Activated T-cell treated with anti-CD3 and anti-CD28 coated beads for 1 hour (primary cell): ENCODE measurements at regions not wholly inside any gene's neighbourhood (a gene's known extent, or its start where the extent isn't known, plus 50 kb on each side); places are given as distances from the start of the nearest gene placed in this dataset.

Experiments
- DNase-seq: peaks from one replicate; pipeline ENCODE4 v3.0.0-alpha.2; 2020; ENCODE audit warnings: low read depth

- no peak for DNase-seq
Measured at GRCh38 chr20:12891643-12892042, 117.1 kb upstream of the SPTLC3 start.

- DNase-seq = no peak
Measured at GRCh38 chr20:12893019-12893418, 115.8 kb upstream of the SPTLC3 start.

GRCh38 chr20:12893653-12894052 is 115.1 kb upstream of the SPTLC3 start:
- DNase-seq = no peak

GRCh38 chr20:12894089-12894488 is 114.7 kb upstream of the SPTLC3 start:
- no peak for DNase-seq

- no peak for DNase-seq
Measured at GRCh38 chr20:12896180-12896579, 112.6 kb upstream of the SPTLC3 start.

GRCh38 chr20:12902992-12903391 is 105.8 kb upstream of the SPTLC3 start:
- DNase-seq = no peak

GRCh38 chr20:12906361-12906760 is 102.4 kb upstream of the SPTLC3 start:
- DNase-seq = no peak

- no peak for DNase-seq
Measured at GRCh38 chr20:12911372-12911771, 97.4 kb upstream of the SPTLC3 start.

GRCh38 chr20:12913781-12914443 is 94.9 kb upstream of the SPTLC3 start:
- DNase-seq = no peak

GRCh38 chr20:12914804-12915203 is 94.0 kb upstream of the SPTLC3 start:
- DNase-seq = no peak

- no peak for DNase-seq
Measured at GRCh38 chr20:12916699-12917098, 92.1 kb upstream of the SPTLC3 start.

- no peak for DNase-seq
Measured at GRCh38 chr20:12924126-12924525, 84.6 kb upstream of the SPTLC3 start.

- DNase-seq = peak; percentile 3
Measured at GRCh38 chr20:12925210-12925755, 83.5 kb upstream of the SPTLC3 start.

- DNase-seq = no peak
Measured at GRCh38 chr20:12925863-12926793, 82.6 kb upstream of the SPTLC3 start.

GRCh38 chr20:12927489-12927888 is 81.3 kb upstream of the SPTLC3 start:
- DNase-seq = no peak

- DNase-seq = no peak
Measured at GRCh38 chr20:12928358-12928754, 80.4 kb upstream of the SPTLC3 start.

GRCh38 chr20:12928755-12929401 is 79.9 kb upstream of the SPTLC3 start:
- DNase-seq = no peak

- DNase-seq = no peak
Measured at GRCh38 chr20:12936020-12936419, 72.8 kb upstream of the SPTLC3 start.

- DNase-seq = no peak
Measured at GRCh38 chr20:12936524-12936923, 72.2 kb upstream of the SPTLC3 start.

GRCh38 chr20:12941025-12941424 is 67.7 kb upstream of the SPTLC3 start:
- DNase-seq = no peak

GRCh38 chr20:12942123-12942522 is 66.6 kb upstream of the SPTLC3 start:
- no peak for DNase-seq

- no peak for DNase-seq
Measured at GRCh38 chr20:12946789-12947188, 62.0 kb upstream of the SPTLC3 start.

GRCh38 chr20:12947691-12948090 is 61.1 kb upstream of the SPTLC3 start:
- no peak for DNase-seq
